Testis (tissue), 2 donors: ENCODE measurements at regions not wholly inside any gene's neighbourhood (a gene's known extent, or its start where the extent isn't known, plus 50 kb on each side); places are given as distances from the start of the nearest gene placed in this dataset.

Experiments
- DNase-seq: peaks from one replicate; pipeline ENCODE4 v3.0.0-alpha.2; 2019
- H3K27ac ChIP-seq, 2 donors: fragments of 200-600 bp; sonication (generic); one replicate each; pipeline ENCODE4 v1.5.1; 2019
- H3K27me3 ChIP-seq: fragments of 200-600 bp; sonication (generic); one replicate; pipeline ENCODE4 v1.5.1; 2019
- H3K36me3 ChIP-seq: fragments of 200-600 bp; sonication (generic); one replicate; pipeline ENCODE4 v1.5.1; 2017; ENCODE audit warnings: low read depth; ENCODE audit errors: missing control alignments
- H3K4me1 ChIP-seq: fragments of 200-600 bp; sonication (generic); one replicate; pipeline ENCODE4 v1.5.1; 2019
- H3K4me3 ChIP-seq, 2 donors: fragments of 200-600 bp; sonication (generic); one replicate each; pipeline ENCODE4 v1.5.1; 2017 to 2019
- H3K9me3 ChIP-seq: fragments of 200-600 bp; sonication (generic); one replicate; pipeline ENCODE4 v1.5.1; 2017
- POLR2A ChIP-seq: fragments of 450-650 bp; IDR thresholded peaks from one replicate; pipeline ENCODE4 v1.6.1; 2017; ENCODE audit warnings: antibody characterized with exemption, mild to moderate bottlenecking, moderate library complexity
- WGBS, 2 donors: methylation state at CpG; one replicate each; pipeline ENCODE4 v1.1.5; 2018; 5-methylcytosine and 5-hydroxymethylcytosine counted together
- intact Hi-C: fragments of 100-400 bp; cut with DNase I; formaldehyde crosslinking; loops from one replicate; pipeline ENCODE4 v1.15.1; 2023; ENCODE audit warnings: low total_unique reads
- TF ChIP-seq, protein P1 (sequence below), 3 experiments: fragments of 450-650 bp in 2 of 3; fragments of 200-600 bp in 1 of 3; sonication (generic) in 1 of 3; IDR thresholded peaks; one replicate each; pipeline ENCODE4 v1.5.1; 2016 to 2019; ENCODE audit warnings: antibody characterized with exemption in 3 of 3, mild to moderate bottlenecking in 2 of 3, moderate library complexity in 1 of 3

GRCh38 chr11:110035357-110035756, 57.8 kb upstream of the ZC3H12C start:
- no peak overlapping the region for H3K4me3 ChIP-seq
- H3K9me3 ChIP-seq, result no peaks in the 10 kb centered on the region
- TF ChIP-seq, protein P1, sequence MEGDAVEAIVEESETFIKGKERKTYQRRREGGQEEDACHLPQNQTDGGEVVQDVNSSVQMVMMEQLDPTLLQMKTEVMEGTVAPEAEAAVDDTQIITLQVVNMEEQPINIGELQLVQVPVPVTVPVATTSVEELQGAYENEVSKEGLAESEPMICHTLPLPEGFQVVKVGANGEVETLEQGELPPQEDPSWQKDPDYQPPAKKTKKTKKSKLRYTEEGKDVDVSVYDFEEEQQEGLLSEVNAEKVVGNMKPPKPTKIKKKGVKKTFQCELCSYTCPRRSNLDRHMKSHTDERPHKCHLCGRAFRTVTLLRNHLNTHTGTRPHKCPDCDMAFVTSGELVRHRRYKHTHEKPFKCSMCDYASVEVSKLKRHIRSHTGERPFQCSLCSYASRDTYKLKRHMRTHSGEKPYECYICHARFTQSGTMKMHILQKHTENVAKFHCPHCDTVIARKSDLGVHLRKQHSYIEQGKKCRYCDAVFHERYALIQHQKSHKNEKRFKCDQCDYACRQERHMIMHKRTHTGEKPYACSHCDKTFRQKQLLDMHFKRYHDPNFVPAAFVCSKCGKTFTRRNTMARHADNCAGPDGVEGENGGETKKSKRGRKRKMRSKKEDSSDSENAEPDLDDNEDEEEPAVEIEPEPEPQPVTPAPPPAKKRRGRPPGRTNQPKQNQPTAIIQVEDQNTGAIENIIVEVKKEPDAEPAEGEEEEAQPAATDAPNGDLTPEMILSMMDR (IDR thresholded peaks at IDR 0.05), result no peak
- no peak for TF ChIP-seq POLR2A
- no peak overlapping the region for H3K27ac ChIP-seq
- H3K27me3 ChIP-seq, result no peaks in the 10 kb centered on the region
- H3K36me3 ChIP-seq, result no peaks in the 10 kb centered on the region
- WGBS, 2 donors, result 48 to 82% methylated on average over 2 of the region's 2 CpGs
- no peak for DNase-seq
- intact Hi-C loops, result no loop called here
- peaks cover 7% of the 10 kb centered on the region for H3K4me1 ChIP-seq

- Histone ChIP-seq H3K9me3 (no peaks in the 10 kb centered on the region), H3K4me3 (no peak overlapping the region), H3K4me1 (no peaks in the 10 kb centered on the region), H3K27me3 (no peaks in the 10 kb centered on the region), H3K36me3 (no peaks in the 10 kb centered on the region), H3K27ac (no peak overlapping the region)
- DNase-seq, result no peak
- intact Hi-C loops, result no loop called here
- WGBS, 2 donors, result 53 to 69% methylated on average over 3 of the region's 3 CpGs
- no peak for TF ChIP-seq POLR2A
- TF ChIP-seq, protein P1 (IDR thresholded peaks at IDR 0.05), result no peak
These were observed 55.0 kb upstream of the ZC3H12C start for GRCh38 chr11:110038201-110038600.
